Stimulated activated CD8-positive, alpha-beta memory T cell treated with anti-CD3 and anti-CD28 coated beads, Interleukin-2, amount 100 ng/mL, for 48 hours (primary cell): ENCODE measurements at regions not wholly inside any gene's neighbourhood (a gene's known extent, or its start where the extent isn't known, plus 50 kb on each side); places are given as distances from the start of the nearest gene placed in this dataset.
"Not testable (repeated sequence)": the region's sequence is repeated elsewhere in the genome, so short reads cannot be mapped to it uniquely, and the experiment has no call there.

Experiments
- DNase-seq, 2 donors: peaks; one replicate each; pipeline ENCODE4 v3.0.0-alpha.2; 2020; ENCODE audit warnings: low read depth in 2 of 2

DNA sequence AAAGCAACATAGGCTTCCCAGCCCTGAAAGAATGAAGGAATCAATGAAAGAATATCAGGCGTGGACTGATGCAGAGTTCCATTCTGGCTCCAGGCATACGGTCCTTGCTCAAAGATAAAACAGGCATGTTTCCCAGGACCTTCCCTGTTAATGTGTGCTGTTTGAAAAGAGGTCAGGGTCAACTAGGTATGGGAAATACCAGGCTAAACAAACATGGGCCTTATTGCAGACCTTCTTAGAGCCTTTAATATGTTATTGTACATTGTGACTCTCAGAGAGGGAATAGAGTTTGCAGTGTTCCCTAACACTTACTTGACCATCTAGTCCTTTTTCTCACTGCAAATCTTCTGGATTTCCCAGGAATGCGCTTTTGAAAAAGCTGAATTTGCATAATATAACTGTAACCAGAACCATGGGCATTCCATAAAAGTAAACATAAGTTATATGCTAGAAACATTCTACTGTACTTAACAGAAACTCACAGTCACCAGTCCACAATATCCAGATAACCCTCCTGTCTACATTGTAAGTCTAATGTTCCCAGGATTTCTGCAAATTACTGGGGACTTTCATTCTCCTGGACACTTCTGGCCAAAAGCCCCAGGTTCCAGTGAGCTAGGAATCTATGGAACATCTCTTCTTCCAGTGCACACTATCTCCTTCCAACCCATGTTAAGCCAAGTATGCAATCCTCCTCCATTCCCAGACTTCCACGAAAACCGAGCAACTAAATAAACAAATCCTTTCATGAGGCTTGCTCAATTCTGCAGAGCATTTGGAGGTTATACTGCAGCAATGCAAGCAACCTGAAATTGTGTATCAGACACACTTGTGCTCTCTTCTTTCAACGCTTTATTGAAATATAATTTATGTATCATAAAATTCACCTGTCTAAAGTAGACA is 486.6 kb downstream of the SETD4 start:
- no peak for DNase-seq

DNA sequence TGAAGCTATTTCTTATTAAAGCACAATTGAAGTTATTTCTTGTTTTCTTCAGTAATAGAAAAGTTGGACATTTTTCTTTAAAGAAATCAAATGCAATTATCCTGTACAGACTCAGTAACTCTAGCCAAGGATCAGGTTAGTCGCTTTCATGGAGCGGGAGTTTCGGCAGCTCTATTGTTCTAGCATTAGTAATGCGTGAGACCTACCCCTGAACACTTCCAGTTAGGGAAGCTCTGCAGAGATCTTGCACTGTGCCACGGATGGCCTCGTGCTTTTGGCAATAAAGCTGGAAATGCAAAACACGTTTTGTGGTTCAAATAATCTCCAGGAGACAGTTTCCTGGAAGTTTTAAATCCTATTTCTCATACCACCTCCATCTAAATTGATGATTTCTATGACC is 488.4 kb downstream of the SETD4 start:
- no peak for DNase-seq

DNA sequence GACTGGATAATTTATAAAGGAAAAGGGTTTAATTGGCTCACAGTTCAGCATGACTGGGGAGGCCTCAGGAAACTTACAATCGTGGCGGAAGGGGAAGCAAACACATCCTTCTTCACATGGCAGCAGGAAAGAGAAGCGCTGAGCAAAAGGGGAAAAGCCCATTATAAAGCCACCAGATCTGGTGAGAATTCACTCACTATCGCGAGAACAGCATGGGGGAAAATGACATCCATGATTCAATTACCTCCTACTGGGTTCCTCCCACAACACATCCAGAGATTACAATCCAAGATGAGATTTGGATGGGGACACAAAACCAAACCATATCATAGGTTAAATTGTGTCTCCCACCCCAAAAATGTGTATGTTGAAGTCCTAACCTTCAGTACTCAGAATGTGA is 491.7 kb downstream of the SETD4 start:
- DNase-seq = no peak

DNA sequence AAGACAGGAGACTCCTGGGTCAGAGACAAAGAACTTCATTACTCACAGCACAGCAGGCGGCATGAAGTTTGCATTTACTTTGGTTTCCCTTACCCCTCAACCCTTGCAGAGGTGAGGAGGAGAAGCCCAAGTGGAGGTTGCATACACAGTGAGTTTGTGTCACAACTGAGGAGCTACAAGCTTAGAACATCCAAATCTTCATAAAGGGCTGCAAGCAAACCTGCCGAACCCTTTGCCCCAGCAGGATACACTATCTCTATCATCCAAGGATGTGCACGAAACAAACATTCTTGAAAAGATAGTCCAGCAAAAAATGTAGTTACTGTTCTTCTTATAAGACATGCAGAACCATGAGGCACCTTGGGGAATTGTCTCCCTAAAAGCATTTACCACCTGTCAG is 493.5 kb downstream of the SETD4 start:
- no peak for DNase-seq

DNA sequence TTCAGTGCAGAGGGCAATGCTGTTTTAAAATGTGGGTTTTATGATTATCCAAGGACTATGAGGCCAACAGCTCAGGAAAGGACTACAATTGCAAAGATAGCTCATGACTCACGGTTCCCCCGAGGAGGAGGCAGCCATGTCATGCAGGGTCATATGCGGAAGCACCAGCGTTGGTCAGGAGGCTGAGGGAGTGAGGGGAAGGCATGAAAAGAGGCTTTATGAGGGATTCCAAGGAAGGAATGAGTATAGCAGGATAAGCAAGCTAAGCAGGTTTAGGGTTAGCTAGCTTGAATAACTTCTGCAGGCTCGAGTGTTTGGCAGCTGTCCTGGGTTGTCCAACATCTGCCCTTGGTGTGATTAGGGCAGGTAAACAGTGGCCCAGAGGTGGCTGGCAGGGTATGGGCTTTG is 495.1 kb downstream of the SETD4 start:
- no peak for DNase-seq

DNA sequence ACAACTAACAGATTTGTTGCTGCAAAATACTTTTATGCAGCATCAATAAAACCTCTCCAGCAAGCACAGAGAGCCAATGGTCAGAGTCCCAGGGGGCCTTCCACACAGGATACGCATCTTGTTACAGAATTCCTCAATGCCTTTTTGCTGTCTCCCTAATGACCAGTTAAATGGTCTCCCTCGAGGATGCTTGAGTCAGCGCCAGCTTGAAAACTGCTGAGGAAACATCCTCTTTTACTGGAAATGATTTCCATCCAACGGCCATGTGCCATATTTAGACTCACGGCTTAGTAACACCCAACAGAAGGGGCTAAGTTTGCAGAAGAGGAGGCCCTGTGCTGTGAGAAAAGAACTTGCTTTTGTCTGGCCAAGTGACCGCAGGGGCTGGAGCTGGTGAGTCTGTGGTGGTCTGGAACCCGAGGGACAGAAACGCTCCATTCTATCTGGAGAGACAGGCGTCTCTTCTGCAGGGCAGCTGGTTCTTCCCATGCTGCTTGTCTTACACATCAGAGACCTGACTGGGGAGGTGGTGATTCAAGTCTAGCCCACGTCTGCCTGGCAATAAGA is 496.4 kb downstream of the SETD4 start:
- DNase-seq = no peak

DNA sequence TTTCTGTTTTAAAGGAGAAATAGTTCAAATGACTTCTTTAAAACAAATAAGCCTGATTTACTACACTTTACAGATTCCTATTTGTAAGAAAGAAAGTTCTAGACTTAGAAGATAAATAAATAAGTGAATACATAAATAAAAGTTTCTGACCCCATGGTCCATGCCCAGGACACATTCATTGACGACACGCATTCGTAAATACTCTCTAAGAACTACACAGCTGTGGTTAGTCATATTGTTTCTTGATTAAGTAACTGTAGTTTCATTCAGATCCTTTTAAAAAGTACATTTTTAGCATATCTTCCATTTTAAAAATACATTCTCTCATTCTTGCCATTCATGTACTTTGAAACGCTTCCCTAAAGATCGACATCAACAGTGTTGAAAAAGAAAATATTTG is 497.4 kb downstream of the SETD4 start:
- no peak for DNase-seq

DNA sequence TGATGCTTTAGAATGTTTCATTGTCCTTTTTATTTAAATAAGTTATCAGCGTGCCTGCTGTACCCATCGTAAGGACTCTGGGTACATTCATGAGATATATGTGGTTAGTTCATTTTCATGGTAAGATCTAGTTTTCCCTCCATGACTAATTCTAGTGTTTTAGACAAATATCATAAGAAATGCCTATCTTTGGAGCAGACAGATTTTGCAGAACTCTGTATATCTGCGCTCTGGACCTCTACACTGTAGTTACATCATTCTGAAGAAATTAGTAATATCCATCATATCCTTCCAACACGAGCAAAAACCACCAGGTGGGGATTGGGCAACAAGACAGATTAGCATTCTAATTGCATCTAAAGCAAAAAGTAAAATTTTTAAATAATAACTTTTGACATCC is 499.2 kb downstream of the SETD4 start:
- DNase-seq = no peak

DNA sequence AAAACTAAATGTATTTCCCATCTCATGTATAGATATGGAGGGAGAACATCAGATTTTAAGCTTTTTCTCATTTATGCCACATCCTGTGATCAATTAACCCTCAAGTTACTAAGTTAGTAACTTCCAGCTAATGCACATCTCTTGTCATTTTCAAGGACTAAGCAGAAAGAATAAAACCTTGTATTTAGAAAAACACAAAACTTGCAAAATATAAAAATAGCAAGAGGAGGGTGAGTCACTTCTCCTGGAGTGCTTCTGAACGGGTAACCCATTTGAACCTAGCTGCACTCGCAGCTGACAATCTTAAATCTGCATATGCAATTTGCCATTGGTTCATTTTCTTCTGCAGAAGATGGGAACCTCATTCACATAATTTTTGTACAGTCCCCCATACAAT is 500.5 kb downstream of the SETD4 start:
- DNase-seq = no peak

DNA sequence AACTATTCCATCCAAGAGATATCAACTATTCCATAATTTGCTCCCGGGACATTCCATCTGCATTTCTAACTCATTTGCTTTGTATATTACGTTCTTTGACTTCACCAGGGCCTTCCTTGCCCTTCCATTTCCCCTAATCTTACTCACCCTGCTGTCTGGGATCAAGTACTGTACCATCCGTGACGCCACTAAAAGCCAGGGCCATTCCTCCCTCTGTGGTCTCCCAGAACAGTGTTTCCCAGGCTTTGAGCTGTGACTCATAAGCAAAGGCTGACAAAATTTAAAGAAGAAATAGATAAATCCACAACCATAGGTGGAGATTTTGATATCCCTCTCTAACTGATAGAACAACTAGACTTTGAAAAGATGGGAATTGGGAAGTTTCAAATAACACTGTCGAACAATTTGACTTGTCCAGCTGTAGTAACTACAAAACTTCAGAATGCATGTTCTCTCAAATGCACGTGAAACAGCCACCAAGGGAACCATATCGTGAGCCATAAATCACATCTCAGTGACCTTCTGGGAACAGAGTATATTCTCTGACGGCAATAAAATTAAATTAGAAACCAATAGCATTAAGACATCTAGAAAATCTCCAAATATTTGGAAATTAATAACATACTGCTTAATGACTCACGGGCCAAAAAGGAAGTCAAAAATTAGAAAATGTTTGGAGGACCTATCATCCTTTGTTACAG is 501.0 kb downstream of the SETD4 start:
- no peak for DNase-seq

DNA sequence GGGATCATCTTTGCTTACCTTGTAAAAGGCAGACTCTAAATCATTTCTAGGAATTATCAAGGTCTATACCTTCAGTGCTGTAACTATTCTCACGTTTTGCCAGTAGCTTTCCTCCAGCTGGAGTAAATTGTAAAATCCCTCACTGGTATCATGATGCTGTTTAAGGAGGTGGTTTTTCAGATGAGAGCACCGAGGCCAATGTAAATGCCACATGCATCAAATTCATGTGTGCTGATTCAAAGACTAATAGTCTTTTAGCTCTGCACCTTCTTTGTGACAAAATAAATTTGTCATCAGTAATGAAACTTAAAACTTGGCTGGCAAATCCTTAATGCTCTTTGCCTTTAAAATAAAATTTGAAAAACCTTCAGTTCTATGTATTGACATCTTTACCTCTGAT is 503.8 kb downstream of the SETD4 start:
- DNase-seq = no peak

DNA sequence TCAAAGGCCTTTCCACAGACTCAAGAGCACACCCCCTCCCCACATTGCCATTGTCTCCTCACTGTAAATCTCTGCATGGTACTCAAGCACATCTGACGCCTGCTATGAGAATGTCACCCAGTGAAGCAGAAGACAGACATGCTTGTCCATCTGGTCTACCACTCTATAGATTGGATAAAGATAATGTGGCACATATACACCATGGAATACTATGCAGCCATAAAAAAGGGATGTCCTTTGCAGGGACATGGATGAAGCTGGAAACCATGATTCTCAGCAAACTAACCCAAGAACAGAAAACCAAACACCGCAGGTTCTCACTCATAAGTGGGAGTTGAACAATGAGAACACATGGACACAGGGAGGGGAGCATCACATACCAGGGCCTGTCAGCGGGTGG is 503.4 kb upstream of the RUNX1 start:
- not testable (repeated sequence) for DNase-seq

DNA sequence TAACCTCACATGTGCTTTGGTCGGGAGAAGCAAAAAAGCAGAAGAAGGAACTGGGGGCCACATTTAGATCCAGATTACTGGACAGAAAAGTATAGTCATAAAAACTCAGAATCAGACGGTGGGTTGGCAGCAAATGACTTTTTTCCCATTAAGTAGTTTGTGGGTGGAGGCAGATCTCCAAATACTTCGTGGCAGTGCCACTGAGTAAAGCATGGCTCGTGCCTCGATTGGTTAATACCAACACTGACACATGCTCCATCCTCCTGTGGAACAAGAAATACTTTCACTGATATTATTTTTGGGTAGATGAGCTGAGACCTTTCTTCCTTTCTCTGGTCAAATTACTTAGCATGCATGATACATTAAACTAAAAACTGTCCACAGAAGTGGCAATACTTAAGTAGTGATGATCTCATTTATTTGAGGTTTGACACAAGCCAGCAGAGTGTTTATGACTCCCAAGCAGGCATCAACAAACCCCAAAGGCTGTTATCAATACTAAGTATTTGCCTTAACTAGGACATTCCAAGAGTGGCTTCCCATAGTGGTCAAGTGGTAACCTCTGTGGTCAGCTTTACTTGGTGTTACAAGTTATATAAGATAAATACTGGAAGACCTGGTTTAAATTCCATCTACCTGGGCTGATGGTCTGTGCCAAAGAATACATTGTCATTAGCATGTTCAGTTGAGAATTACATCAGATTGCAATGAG is 500.0 kb upstream of the RUNX1 start:
- no peak for DNase-seq

DNA sequence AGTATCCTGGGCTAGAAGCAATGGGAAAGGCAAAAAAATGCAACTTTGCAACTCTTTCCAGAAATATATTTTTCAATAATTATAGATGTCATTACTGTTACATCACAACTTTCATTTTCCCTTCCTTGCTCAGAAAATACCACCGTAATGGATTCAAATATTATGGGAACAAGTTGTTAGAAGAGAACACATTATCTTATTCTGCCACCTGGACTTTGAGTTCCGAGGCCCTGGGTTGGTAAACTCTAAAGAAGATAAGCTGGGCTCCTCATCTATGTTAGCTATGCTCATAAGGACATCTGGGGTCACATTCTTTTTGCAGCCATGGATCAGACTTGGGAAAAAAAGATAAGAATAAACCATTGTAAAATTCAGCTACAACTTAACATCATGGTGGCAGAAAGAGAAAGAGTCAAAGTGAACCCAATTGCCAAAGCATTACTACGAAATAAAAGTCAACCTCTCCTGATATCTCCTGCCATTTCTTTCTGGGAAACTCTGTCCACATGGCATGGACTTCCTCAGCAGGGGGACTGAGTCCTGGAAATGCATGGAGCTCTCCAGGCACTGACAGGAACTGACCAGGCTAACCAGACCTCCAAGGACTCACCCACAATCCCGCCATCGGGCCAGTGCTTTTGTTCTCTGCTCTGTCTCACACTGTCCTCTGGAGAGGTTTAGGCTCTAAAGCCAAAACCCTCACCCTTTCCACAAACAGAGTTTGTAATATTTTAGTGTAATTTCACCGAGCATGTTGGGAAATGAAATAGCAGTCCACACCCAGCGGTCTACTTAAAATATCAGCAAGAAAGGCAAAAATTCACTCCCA is 499.1 kb upstream of the RUNX1 start:
- DNase-seq = no peak

DNA sequence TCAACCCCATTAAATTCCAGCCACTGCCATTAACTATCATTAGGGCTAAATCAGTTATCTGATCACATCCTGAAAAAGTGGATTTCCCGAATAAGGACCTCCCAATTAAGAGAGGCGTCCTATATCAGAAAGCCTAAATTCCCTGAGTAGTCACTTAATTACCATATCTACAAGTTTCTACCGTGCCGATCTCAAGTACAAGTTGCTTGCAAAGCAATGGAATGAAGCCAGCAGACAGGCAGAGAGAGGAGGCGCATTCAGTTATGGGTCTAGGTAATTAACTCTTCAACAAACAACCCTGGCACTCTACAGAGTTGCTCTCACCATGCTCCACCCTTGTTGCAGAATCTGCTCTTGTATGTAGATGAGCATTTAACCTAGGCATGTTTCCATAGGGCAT is 494.6 kb upstream of the RUNX1 start:
- no peak for DNase-seq

DNA sequence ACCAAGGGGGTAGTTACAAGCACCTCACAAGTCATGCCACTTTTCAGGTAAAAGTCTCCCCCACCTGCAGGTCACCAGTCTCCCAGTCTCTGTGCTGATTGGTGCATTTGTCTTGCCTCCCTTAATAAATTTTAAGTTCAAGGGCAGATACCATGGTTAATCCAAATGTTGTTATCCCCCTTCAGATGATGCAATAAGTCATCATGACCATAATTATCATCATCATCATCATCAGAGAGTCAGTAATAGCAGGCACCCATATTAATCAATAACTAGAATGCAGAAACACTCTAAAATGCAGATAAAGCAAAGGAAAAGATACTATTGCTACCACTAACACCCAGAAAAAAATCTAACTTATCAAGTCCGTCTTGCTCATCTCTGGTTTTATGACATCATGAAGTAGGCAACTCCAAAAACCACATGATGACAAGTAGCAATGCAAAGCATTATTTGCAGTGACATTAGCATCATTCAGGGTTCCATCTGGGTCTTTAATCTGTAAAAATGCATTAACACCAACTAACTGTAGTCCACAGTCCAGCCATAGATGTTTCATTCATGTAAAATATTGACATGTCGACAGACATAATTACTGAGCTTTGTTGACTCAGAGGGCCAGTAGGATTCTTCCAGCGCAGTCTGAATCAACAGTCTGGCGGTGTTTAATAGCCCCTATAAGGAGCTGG is 492.0 kb upstream of the RUNX1 start:
- no peak for DNase-seq

DNA sequence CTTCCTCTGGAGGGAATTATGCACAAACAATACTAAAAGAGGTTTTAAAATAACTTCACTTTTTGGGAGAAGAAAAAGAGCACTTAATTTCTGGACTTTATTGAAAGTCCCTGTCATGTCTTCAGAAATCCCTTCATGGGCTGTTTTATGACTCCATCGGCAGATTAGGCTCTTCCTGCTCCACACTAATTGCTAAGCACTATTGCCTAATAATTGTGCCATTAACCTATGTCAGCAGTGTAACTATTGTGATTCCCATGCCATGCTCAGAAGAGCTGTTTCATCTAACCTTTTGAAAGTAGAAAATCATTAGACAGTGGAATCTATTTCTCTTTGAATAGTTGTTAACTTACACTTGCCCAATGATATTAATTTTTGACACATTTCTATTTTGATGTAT is 489.3 kb upstream of the RUNX1 start:
- no peak for DNase-seq

DNA sequence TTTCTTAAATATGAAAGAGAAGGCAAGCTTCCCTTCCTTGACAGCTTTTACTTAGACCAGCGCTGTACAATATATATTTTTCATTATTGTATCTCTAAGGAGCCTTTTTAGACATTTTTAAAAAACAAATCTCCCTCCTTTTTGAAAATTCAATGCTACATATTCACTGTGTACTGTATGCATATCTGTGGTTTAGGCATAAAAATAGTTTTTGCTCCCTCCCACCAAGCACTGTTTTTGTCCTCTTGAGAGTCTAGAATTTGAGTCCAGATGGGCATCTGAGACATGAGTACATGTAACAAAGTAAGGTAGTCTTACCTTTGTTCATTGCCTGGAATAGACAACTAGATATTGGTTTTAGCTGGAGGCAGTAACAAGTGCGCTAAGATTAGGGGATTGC is 488.5 kb upstream of the RUNX1 start:
- no peak for DNase-seq

DNA sequence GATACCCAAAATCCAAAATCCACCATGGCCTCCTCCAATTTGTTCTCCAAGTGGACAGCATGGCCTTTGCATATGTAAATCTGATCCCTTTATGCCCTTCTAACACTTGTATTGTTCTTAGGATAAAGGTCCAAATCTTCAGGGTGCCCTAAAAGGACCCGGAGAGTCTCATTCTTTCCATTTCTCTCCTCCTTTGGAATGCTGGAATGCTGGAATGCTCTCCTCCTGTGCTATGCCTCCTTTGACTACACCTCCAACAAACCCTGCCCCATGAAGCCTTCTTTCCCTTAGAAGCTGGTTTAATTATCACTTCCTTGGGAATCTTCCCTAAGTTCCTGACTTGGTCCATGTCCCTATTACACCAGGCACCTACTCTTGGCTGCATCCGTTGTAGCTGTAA is 484.8 kb upstream of the RUNX1 start:
- no peak for DNase-seq

DNA sequence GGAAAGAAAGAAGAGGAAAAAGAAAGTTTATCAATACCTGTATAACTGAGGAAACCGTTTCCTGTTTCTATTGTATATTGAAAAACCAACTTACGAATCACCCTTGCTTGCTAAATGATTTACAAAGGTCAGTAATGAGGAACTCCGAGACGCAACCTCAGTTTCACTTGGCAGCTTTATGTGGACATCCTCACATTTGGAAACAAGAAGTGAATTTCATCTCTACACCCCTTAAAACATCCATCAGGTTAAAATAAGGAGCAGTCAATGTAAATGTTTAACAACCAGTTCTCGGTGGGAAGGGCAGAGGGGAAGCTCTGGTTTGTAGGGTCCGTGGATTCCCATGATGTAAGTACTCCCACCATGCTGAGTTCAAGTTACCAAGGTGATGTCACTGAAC is 481.7 kb upstream of the RUNX1 start:
- DNase-seq = no peak
